NT2/D1 (cell line): ENCODE measurements at regions not wholly inside any gene's neighbourhood (a gene's known extent, or its start where the extent isn't known, plus 50 kb on each side); places are given as distances from the start of the nearest gene placed in this dataset.

Experiments used
- SUZ12 ChIP-seq: IDR thresholded peaks from 2 replicates; pipeline ENCODE4 v1.6.1; 2011; ENCODE audit not compliant: insufficient read length, insufficient read depth; ENCODE audit errors: extremely low read depth
- YY1 ChIP-seq: IDR thresholded peaks from 2 replicates; pipeline ENCODE4 v1.6.1; 2011; ENCODE audit not compliant: insufficient read length, insufficient read depth

DNA sequence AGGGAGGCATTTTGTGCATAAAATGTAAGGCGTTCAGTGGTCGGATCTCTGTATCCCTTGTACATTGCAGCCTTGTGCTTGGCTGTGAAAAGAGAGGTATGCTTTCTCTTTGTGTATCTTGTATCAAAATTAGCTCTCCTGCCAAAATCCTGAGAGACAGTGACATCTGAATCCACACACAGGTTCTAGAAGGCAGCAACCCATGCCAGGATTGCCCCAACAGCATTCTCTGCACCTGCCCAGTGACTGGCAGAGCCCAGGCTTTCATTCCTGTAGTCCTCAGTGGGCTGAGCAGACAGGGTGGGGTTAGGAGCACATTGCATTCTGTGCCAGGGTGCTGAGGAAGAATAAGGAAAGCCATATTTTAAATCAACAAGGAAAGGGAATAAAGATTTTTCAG lies 740.3 kb upstream of the RAB6C start:
- TF ChIP-seq SUZ12 (no peak), YY1 (no peak)
